Chondrocyte (in vitro differentiated cells): ENCODE measurements at regions not wholly inside any gene's neighbourhood (a gene's known extent, or its start where the extent isn't known, plus 50 kb on each side); places are given as distances from the start of the nearest gene placed in this dataset.

Experiments used
- DNase-seq: peaks from one replicate; pipeline ENCODE4 v3.0.0; 2021; ENCODE audit warnings: mixed read lengths, low spot score
- H3K27ac Mint-ChIP-seq: one replicate; pipeline ENCODE4 v1.8.0; 2021; ENCODE audit warnings: mild to moderate bottlenecking, moderate library complexity, mixed read lengths; ENCODE audit not compliant: unreplicated experiment
- H3K27me3 Mint-ChIP-seq: 2 replicates; pipeline ENCODE4 v1.8.0; 2021; ENCODE audit warnings: low read depth, mixed read lengths
- H3K36me3 Mint-ChIP-seq: 2 replicates; pipeline ENCODE4 v1.8.0; 2021; ENCODE audit warnings: low read depth, mixed read lengths
- H3K4me1 Mint-ChIP-seq: 2 replicates; pipeline ENCODE4 v1.8.0; 2021; ENCODE audit warnings: low read depth, mild to moderate bottlenecking, mixed read lengths
- H3K4me3 Mint-ChIP-seq: one replicate; pipeline ENCODE4 v1.8.0; 2021; ENCODE audit warnings: mild to moderate bottlenecking, moderate library complexity, mixed read lengths; ENCODE audit not compliant: unreplicated experiment
- H3K9me3 Mint-ChIP-seq: 2 replicates; pipeline ENCODE4 v1.8.0; 2021; ENCODE audit warnings: low read depth, mixed read lengths
- TF ChIP-seq, protein P1 (sequence below): fragments of 200-600 bp; sonication (generic); IDR thresholded peaks from 2 replicates; pipeline ENCODE4 v1.5.0; 2021; ENCODE audit warnings: antibody characterized with exemption, mild to moderate bottlenecking, moderate library complexity

DNA sequence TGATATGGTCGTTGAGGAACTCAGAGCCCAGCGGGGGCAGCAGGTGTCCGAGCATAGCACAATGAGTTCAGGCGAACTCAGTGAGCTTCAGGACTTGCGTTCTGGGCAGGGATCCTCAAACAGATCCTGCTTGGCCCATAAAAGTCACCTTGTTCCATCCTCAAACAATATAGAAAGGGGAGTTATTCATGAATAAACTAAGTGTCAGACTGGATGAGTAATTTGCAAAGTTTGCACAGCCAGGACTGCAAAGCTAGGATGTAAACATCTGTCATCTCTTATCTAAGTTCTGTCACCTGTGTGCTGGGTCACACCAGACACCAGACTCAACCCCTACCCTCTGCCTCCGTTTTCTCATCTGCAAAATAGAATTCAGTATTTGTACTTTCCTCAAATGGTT, 58.0 kb upstream of the PFKP start:
- Mint-ChIP-seq H3K27ac (no peak overlapping the region), H3K36me3 (no peaks in the 10 kb centered on the region), H3K27me3 (peaks cover 4% of the 10 kb centered on the region), H3K4me1 (peaks cover 4% of the 10 kb centered on the region), H3K9me3 (peaks cover 4% of the 10 kb centered on the region), H3K4me3 (no peak overlapping the region)
- DNase-seq: no peak
- TF ChIP-seq, protein P1, sequence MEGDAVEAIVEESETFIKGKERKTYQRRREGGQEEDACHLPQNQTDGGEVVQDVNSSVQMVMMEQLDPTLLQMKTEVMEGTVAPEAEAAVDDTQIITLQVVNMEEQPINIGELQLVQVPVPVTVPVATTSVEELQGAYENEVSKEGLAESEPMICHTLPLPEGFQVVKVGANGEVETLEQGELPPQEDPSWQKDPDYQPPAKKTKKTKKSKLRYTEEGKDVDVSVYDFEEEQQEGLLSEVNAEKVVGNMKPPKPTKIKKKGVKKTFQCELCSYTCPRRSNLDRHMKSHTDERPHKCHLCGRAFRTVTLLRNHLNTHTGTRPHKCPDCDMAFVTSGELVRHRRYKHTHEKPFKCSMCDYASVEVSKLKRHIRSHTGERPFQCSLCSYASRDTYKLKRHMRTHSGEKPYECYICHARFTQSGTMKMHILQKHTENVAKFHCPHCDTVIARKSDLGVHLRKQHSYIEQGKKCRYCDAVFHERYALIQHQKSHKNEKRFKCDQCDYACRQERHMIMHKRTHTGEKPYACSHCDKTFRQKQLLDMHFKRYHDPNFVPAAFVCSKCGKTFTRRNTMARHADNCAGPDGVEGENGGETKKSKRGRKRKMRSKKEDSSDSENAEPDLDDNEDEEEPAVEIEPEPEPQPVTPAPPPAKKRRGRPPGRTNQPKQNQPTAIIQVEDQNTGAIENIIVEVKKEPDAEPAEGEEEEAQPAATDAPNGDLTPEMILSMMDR: no peak

DNA sequence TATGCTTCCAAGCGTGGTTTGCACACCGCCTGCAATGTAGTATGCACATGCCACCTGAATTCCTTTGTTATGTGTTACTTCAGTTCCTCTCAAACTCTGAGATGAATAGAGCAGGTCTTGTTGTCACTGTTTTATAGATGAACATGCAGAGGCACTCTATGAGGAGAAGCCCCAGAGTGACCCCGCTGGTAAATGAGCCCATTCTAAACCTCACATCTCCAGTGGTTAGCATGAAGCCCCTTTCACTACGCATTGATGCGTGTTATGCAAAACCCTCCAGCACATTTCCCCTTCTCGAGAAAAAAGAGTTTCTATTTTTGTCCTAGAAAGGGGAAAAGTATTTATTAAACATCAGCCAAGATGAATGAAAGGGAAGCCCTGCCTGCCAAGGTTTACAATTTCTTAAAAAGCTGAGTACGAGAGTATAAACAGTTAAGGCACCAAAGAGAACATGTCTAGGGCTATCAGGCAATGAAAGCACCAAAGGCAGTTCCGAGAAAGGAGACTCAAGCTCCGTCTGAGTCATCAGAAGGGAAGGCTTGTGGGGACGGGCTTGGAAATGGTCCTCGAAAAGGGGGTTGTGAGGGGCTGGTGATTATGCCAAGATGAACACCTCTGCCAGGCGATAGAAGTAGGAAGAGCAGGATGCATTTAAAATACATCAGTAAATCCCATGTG, 58.7 kb upstream of the PFKP start:
- peaks cover 4% of the 10 kb centered on the region for H3K4me1 Mint-ChIP-seq
- H3K27ac Mint-ChIP-seq: no peak overlapping the region
- H3K36me3 Mint-ChIP-seq: no peaks in the 10 kb centered on the region
- peaks cover 4% of the 10 kb centered on the region for H3K27me3 Mint-ChIP-seq
- no peak overlapping the region for H3K4me3 Mint-ChIP-seq
- H3K9me3 Mint-ChIP-seq: peaks cover 4% of the 10 kb centered on the region
- DNase-seq: no peak
- TF ChIP-seq, protein P1: no peak

DNA sequence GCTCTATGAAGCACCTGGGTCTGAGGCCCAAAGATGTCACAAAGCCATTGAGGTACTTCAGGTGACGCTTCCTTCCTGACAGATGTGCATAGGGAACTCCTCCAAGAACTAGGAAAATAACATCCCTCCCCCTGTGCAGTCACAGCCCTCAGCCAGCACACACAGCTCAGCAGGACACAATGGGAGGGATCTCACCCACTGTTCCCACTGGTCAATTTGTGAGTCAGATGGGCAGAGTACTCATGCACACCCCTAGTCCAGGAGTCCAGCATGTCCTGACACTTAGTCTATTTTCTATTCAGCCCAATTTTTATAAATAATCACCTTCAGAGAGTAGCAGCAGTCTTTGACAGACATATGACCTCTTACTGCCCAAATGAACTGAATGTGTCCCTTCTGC, 60.7 kb upstream of the PFKP start:
- TF ChIP-seq, protein P1: no peak
- Mint-ChIP-seq H3K27me3 (peaks cover 4% of the 10 kb centered on the region), H3K9me3 (no peaks in the 10 kb centered on the region), H3K36me3 (no peaks in the 10 kb centered on the region), H3K4me1 (peaks cover 4% of the 10 kb centered on the region), H3K4me3 (no peak overlapping the region), H3K27ac (no peak overlapping the region)
- DNase-seq: no peak

DNA sequence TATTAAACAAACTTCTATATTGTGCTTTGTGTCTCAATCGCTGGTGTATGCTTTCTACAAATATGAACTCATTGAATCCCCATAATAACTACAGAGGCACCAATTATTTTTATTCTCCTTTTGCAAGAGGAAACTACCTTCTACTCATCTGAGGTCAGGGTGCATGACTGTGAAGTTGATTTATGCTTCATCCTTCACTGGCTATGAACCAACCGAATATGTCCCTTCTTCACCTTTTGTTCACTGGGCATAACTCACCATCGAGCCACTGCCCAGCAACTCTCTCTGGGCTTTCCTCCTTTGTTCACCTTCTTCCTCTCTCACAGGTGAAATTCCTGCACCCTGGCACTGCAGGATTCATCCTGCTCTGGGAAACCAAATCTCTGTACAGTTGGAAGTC, 61.3 kb upstream of the PFKP start:
- H3K36me3 Mint-ChIP-seq: no peaks in the 10 kb centered on the region
- H3K9me3 Mint-ChIP-seq: no peaks in the 10 kb centered on the region
- H3K4me1 Mint-ChIP-seq: peaks cover 4% of the 10 kb centered on the region
- peaks cover 4% of the 10 kb centered on the region for H3K27me3 Mint-ChIP-seq
- no peak for DNase-seq
- TF ChIP-seq, protein P1: no peak
- H3K4me3 Mint-ChIP-seq: no peak overlapping the region
- no peak overlapping the region for H3K27ac Mint-ChIP-seq

DNA sequence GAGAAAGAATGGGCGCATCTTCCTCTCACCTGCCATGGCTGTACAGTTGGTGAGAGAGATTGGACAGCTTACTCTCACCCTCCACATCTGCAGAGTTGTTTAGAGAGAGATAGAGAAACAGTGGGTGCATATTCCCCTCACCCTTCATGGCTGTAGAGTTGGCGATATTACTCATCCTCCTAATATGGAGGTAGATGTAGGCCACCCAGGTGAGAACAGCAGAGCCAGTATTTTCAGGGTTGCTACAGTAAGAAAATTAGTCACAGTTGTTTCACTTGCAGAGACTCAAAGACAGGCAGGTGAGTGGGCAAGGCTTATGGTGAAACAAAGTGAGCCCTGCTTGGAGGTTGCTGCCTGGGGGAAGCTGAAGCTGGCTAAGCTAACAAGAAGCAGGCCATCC, 65.0 kb upstream of the PFKP start:
- DNase-seq: no peak
- Mint-ChIP-seq H3K4me3 (no peak overlapping the region), H3K27ac (no peak overlapping the region), H3K27me3 (no peaks in the 10 kb centered on the region), H3K4me1 (peaks cover 9% of the 10 kb centered on the region), H3K9me3 (no peaks in the 10 kb centered on the region), H3K36me3 (no peaks in the 10 kb centered on the region)
- TF ChIP-seq, protein P1: no peak
